ENCODE measurements at regions not wholly inside any gene's neighbourhood (a gene's known extent, or its start where the extent isn't known, plus 50 kb on each side); places are given as distances from the start of the nearest gene placed in this dataset.
"Not testable (repeated sequence)": the region's sequence is repeated elsewhere in the genome, so short reads cannot be mapped to it uniquely, and the experiment has no call there.

DNA sequence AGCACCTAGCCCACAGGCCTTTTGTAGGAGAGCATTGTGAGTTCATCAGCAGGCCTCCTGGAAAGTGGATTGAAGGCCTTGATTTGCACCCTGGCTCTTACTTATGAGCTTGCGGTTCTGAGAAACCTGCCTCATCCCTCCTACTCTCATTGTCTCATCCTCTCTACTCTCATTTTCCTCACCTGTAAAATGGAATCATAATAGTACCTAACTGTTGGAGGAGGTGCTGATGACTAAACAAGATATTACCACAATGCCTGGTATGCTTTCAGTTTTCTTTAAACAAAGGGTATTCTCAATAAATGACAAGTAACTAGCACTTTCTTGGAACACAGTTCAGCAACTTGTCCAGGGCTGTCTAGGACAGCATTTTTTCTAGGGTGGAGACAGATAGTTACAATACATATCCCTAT lies 243.1 kb upstream of the MAF start:
- DNase-seq, result no peak

DNA sequence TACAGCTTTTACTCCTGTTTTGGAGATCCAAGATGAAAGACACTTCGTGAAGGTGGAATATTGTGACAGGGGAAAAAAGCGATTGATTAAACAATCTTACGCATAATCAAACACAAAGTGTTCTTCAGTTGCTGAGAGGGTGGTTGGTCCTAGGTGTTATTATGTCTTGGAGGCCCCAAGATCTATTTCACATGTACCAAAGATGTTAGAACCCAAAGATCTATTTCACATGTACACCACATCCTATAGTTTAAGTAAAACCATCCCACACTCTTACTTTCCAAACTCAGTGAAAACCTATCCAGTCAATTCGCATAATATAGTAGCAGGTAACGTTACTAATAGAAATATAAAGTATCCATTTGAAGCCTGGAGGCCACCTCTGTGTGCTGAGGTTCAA lies 242.6 kb upstream of the MAF start:
- no peak for DNase-seq

DNA sequence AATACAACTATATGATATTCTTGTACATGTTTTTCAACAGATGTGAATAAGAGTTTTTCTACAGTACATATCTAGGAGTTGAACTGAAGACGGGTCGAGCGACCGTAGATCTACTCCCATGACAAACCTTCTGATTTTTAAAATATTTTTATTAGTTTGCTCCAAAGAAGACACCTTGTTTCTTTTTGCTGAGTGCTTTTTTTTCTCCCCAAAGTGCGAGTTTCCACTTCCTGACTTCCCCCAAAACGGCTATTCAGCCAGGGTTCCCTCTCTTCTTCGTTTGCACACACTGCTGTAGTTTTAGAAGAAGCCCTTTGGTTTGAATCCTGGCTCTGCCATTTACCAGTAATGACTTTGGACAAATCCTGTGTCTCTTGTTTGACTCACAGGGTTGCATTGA lies 241.7 kb upstream of the MAF start:
- no peak for DNase-seq

DNA sequence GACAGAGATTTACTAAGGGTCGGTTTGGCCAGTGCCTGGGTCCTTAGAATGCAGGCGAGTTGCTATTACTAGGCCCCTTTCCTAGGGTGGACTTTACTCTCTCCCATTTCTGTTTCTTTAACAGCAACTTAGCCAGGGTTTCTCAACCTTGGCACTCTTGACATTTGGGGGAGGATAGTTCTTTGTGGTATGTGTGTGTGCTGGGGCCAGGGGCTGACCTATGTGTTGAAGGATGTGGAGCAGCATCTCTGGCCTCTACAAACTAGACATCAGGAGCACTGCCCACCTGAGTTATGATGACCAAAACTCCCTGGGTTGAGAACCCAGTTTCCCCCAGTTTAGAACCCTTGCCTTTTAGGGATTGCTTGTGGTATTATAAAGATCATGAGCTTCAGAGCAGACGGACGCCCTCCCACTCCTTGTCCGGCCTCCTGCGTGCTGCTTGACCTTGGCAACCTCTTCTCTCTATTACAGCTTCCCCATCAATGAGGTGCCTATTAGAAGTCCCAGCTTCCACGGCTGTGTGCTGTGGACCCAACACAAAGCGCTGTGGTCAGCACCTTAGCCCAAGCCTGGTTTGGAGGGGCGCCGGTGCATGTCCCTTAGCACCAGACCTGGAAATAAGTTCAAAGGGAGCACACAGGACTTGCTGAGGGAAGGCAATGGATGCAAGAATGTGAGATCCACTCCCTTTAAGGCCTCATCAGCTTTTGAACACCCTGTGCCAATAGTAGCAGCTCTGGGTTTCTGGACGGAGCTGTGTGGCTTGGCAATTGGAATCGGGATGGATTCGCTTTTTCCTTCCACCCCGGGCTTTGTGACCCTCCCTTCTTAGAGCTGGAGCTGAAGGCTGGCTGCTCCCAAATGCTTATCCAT lies 239.2 kb upstream of the MAF start:
- DNase-seq, result no peak

DNA sequence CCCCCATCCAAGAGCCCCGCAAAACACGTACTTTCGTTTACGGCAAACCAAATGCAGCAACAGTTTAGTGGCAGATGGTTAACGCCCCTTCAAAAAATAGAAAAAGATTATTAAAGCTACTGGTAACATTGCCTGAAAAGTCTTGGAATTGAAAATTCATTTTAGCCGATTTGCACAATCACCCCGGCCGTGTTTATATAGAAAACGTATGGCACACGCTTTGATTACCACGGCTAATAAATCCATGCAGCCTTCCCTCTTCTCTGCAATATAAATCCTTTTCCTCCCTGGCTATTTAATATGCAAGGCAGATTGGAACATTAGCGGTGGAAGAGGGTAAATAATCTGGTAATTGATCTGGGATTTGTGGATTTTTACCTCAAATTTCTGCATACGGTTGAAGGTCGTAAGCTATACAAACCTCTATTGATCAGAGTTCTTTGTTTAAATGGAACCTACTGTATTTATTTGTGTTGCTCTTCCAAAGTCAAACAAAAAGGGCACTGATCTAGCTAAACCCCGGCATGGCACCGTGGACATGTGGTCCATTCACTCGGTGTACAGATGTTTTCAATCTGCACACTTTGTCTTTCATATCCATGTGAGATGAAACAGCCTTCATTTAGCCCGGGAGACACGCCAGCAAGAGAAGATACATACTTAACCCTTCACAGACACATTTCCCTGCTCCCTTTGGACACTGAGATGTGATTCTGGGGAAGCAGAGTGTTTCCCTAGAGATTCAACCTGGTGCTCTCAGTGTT lies 238.1 kb upstream of the MAF start:
- no peak for DNase-seq

DNA sequence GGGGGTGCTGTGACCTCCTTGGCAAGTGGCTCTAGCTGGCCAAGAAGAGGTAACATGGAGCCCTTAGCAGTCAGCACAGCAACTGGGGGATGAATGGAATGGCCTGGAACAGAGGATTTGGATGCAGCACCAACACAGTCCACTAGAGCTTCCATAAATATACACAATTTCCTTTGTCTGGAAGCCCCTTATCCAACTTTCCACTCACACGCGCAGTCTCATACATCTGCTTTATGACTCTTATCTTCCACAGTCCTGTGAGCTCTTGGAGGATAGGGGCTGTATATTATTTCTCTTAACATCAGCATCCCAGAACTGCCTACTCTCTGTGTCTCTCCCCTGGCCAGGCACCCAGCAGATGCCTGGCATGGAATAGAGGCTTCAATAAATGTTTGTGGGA lies 235.6 kb upstream of the MAF start:
- DNase-seq, result no peak

DNA sequence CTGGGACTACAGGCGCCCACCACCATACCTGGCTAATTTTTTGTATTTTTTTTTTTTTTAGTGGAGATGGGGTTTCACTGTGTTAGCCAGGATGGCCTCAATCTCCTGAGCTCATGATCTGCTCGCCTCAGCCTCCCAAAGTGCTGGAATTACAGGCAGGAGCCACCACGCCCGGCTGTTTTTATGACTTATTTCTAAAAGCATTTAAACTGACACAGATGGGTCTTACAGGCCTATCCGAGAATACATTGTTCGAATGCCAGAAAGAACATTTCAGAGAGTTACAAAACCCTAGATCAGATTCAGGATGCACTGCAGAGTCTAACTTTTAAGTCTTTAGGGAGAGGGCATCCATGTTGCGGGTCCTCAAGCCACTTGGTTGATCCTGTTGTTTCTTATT lies 234.7 kb upstream of the MAF start:
- no peak for DNase-seq

DNA sequence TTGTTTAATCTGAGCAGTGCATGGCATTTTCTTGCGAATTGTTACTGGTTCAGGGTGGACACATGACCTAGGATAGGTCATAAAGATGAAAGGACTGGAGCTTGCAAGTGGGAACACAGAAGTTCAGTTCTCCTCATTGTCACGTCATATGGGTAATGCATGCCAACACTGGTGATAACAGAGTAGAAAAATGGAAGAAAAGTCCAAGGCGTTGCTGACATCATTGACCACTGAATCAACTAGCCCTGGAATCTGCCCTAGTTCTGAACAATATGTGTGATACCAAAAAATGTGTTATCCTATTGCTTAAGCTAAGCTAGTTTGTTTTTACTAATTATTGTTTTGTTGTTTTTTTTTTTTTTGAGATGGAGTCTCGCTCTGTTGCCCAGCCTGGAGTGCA lies 234.2 kb upstream of the MAF start:
- DNase-seq, result no peak

DNA sequence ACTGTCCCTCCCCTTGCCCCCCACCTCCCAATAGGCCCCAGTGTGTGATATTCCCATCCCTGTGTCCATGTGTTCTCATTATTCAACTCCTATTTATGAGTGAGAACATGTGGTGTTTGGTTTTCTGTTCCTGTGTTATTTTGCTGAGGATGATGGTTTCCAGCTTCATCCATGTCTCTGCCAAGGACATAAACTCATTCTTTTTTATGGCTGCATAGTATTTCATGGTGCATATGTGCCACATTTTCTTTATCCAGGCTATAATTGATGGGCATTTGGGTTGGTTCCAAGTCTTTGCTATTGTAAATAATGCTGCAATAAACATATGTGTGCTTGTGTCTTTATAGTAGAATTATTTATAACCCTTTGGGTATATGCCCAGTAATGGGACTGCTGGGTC lies 233.5 kb upstream of the MAF start:
- DNase-seq, result not testable (repeated sequence)

DNA sequence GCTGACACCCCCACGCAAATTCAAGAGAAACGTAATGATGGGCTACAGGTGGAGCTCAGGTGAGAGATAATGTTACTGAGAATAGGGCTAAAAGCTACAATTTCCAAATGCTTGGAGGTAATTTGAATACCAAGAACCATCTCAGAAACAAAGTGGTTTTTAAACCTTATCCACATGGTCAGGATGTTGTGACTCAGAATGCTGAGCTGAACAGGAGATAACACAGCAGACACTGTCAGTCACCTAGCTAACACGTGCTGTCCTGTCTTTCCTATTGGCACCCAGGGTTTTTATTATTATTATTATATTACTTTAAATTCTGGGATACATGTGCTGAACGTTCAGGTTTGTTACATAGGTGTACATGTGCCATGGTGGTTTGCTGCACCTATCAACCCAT lies 233.0 kb upstream of the MAF start:
- DNase-seq, result no peak

DNA sequence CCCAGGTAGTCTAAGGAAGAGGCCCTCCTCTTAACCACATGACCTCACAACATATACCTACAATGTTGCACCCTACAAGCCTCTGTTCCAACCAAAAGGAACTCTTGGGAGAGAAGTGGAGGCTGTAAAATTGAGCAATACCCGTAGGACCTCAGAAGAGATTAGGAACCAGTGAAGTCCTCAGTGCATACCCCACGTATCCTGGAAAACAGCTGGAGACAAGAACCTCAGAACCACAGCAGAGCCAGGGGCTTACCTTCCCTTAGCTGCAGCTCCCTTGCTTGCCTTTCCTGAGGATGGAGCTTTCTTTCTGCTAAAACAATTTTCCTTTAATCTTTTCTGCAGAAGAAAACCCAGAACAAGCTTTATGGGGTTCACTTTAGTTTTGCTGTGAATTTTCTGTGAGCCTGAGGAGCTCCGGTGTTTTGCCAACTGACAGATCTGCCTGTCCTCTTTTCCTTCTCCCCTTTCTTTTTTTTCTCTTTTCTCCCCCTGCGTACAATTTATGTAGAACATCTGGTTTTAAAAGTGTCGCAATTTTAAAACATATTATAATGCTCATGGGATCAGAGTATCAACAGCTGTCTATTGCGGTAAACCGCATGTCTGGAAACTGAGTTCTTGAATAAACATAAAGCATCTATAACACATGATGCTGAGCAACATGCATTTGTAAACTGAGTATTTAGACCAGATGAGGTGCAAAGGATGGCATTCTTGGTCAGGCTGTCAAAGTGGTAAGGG lies 226.4 kb upstream of the MAF start:
- no peak for DNase-seq

DNA sequence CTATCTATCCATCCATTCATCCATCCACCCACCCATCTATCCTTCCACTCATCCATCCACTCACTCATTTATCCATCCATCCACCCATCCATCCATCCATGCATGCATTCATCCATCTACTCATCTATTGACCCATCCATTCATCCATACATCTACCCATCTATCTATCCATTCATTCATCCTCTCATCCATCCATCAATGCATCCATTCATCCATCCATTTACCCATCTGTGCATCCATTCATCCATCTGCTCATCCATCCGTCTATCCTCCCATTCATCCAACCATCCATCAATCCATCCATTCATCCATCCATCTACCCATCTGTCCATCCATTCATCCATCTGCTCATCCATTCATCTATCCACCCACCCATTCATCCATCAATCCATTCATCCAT lies 224.5 kb upstream of the MAF start:
- DNase-seq, result no peak

DNA sequence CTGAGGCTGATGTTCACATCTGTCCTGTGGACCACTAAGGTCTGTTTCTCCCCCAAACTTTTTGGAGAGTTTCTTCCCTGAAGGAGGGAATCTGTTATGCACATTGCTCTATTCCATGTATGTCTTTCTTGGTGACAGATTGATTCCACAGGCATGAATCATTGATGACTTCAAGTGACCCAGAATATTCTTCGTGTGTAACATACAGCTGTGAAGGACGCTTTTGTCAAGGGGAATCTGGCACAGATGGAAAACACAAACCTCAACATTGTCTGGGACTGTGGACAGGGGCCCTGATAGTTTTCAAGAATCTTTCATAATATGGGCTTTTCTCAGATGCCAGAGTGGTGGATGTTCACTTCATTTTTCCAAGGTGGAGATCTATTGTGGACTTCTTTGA lies 223.1 kb upstream of the MAF start:
- DNase-seq, result no peak

DNA sequence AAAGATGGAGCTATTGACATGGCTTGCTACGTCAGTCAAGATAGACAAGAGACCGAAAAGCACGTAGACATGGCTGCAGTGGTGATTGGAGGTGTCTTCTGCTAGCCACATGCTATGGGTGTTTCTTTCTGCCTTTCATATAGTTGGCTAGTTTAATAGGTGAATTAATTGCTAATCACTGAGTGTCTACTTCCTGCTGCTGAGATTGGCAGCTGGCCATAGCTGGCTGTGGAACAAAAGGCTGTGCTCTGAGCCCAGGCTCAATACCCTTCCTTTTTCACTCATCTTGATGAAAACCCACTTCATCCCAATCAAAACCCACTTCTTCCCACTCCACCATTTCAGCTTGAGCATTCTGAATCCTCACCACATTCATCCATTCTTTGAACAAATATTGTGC lies 221.4 kb upstream of the MAF start:
- DNase-seq, result no peak

DNA sequence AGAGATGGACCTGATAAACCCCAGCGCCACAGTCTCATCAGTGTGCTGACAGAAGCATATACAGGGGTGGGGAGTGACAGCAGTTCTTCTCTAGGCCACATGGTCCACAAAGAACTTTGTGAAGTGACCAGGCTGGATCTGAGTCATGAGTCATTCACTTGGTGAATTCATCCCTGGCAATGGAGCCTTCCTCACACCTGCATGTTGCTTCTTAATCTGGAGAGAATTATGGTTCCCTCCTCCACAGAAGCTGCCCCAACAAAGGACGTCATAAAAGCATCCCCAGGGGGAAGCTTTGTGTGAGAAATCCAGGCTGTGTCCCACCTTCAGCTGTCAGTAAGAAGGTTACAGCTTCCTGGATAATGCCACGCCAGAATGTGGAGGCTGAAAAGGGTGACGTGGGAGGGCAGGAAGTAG lies 215.6 kb upstream of the MAF start:
- DNase-seq, result no peak

DNA sequence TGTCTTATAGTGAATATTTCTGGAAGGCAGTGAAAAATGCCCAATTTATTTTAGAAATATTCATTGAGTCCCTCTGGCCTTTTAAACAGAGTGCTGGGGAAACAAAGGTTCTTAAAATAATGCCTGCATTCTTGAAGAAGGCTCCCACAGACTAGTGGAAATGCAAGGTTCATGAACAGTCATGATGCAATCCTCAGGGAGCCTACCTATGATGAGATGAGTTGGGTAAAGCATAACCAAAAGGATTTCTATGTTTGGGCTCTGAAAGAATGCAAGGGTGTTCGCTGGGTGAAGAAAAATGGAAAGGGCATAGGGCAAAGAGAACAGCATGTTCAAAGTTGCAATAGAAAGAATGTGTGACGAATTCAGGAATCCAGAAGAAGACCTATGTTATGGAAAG lies 214.5 kb upstream of the MAF start:
- no peak for DNase-seq

DNA sequence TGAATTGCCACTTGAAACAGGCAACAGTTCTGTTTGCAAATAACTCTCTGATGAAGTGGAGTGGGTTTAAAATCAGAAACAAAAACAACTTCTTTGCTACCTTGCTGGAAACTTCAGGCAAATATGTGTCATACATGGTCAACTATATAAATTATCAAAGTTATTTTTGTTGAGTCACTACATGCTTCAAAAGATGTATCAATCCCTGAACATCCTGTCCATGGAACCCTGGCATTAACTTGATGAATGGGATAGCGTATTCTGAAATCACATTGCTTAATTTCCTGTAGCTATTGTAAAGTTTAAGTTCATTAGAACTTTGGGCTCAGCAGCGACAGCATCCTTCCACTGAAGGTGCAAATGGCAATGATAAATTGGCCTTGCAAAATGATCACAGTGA lies 213.6 kb upstream of the MAF start:
- no peak for DNase-seq

DNA sequence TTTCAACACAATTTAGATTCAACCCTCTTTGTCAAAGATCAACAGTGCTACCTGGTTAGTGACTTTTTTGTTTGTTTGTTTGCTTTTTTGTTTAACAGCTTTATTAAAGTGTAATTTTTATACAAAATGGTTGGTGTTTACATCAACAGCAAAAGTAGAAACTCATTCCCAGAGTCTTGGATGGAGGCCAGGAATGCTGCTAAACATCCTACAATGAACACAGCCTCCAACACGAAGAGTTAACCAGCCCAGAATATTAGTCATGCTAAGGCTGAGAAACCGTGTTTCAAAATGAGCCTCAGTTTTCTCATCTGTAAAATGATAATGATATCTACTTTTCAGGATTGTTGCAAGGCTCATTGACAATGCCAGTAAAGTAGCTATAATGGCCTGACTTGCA lies 211.0 kb upstream of the MAF start:
- DNase-seq, result no peak

DNA sequence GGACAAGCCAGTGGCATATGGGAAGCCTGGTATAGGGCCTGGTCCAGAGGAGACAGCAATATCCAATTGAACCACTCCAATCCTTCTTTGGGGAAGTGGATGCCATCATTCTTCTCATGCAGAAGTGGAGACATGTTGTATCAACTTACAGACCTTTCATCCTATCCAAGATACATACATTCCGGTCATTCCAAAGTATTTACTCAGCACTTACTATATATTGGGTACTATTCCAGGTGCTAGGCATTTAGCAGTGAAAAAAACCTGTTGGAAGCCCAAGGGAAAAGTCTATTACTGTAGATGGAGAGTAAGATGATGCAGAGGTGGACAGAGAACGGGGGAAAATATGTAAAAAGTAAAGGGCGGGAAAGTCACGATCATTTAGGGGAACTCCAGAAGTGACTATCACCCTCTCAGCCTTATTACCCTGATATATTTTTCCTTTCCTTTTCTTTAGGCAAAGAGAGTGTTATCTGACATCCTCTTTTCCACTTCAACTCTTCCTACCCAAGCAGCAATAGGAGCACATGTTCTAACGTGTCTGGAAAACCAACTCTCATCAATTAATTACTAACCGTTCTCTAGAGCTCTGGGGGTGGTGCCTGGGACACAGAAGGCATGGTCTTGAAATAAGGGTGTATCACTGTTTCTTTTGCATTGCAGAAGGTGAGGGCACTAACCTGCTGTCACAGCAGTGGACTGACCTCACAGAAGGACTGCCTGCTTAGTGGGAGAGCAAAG lies 210.1 kb upstream of the MAF start:
- no peak for DNase-seq

DNA sequence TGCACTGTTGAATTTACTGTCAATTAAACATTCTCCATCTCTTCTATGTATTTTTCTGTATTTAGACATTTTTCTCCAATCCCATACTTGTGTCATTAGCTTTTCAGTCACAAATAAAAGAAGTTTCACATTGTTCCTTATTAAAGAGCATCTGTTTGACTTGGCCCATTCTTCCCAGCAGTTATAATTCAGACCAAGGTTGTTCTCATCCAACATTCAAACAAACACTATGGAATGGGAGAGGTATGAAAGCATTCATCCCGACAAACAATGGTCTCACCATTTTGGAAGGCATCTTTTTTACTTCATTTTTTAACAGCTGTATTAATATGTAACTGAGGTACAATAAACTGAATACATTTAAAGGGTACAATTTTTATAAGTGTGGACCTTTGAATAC lies 208.8 kb upstream of the MAF start:
- no peak for DNase-seq

DNA sequence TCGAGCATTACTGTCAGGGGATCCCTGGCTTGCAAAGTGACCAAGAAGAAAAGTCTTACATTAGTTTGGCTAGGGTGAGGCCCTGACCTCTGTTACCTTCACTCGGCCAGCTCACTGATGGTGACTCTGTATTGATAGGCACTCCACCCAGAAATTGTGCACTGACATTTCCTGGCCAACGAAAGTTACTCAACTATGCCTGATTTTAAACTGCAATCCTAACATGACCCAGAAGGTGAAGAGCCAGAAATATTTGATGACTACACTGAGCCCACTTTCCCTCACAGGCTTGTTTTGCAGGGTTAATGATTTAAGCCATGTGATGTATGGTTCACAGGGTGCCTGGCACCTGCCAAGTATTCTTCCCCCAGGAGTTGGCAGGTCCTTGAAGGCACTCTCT lies 208.2 kb upstream of the MAF start:
- no peak for DNase-seq

DNA sequence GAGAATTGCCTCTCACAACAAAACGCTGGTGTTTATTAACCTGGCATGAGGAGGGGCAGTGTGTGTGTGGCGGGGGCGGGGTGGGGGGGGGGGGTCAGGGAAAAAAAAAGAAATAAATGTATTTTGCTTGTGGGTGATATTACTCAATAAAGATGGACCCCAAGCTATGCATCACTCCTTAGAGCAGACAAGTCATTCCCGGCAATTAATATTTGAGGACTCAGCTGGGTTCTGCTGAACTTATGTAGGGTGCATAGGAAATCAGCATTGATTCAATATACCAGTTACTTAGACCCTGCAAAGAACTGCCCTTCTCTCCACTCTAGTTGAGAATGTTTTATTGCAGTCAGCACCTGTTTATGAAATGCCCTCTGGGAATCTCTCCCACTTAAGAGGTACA lies 206.2 kb upstream of the MAF start:
- no peak for DNase-seq

DNA sequence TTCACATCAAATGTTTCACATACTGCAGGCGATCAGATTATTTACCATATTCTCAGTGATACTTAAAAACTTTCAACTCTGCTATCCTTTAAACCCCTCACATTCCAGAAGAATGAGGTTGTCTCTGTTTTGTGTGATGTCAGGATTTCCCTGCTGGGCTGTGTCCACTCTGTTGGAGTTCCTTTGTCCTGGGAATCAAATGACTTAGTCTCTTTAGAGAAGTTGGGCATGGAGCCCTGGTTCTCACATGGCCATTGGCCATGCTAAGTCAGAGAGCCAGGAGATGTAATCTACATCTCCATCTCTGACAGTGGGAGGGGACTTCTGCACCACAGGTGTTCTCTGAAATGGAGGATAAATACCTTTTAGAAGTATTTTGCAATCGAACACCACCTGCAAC lies 205.1 kb upstream of the MAF start:
- DNase-seq, result no peak

Measured in activated T-cell treated with anti-CD3 and anti-CD28 coated beads for 4 hours (primary cell).